Smooth muscle cell (in vitro differentiated cells): ENCODE measurements at regions not wholly inside any gene's neighbourhood (a gene's known extent, or its start where the extent isn't known, plus 50 kb on each side); places are given as distances from the start of the nearest gene placed in this dataset.

Experiments
- DNase-seq: peaks from one replicate; lab custom pipeline; 2025; ENCODE audit not compliant: unreplicated experiment; lab: John Stamatoyannopoulos, UW
- H2AFZ ChIP-seq: fragments of 200-600 bp; sonication (generic); 2 replicates; pipeline ENCODE4 v1.6.0; 2016; ENCODE audit warnings: antibody characterized with exemption, low read depth, mild to moderate bottlenecking
- H3F3A ChIP-seq: fragments of 200-600 bp; sonication (generic); 2 replicates; pipeline ENCODE4 v1.6.0; 2017; ENCODE audit warnings: antibody characterized with exemption, low read depth
- H3K27ac ChIP-seq: fragments of 200-600 bp; sonication (generic); 2 replicates; pipeline ENCODE4 v1.5.1; 2016; ENCODE audit warnings: low read depth, mild to moderate bottlenecking
- H3K27me3 ChIP-seq: fragments of 200-600 bp; sonication (generic); 2 replicates; pipeline ENCODE4 v1.6.1; 2016; ENCODE audit warnings: low read depth, mild to moderate bottlenecking
- H3K36me3 ChIP-seq: fragments of 200-600 bp; sonication (generic); 2 replicates; pipeline ENCODE4 v1.5.1; 2016; ENCODE audit warnings: low read depth
- H3K4me1 ChIP-seq: fragments of 200-600 bp; sonication (generic); 2 replicates; pipeline ENCODE4 v1.5.1; 2016; ENCODE audit warnings: low read depth
- H3K4me2 ChIP-seq: fragments of 200-600 bp; sonication (generic); 2 replicates; pipeline ENCODE4 v1.6.0; 2016; ENCODE audit warnings: mild to moderate bottlenecking
- H3K4me3 ChIP-seq: fragments of 200-600 bp; sonication (generic); 2 replicates; pipeline ENCODE4 v1.5.1; 2016; ENCODE audit warnings: mild to moderate bottlenecking
- H3K79me2 ChIP-seq: fragments of 200-600 bp; sonication (generic); 2 replicates; pipeline ENCODE4 v1.6.0; 2016; ENCODE audit warnings: low read depth, mild to moderate bottlenecking
- H3K9ac ChIP-seq: fragments of 200-600 bp; sonication (generic); 2 replicates; pipeline ENCODE4 v1.6.0; 2016; ENCODE audit warnings: low read depth
- H3K9me3 ChIP-seq: fragments of 200-600 bp; sonication (generic); replicated peaks from 2 replicates; pipeline ENCODE4 v1.5.1; 2016; ENCODE audit warnings: low read depth
- H4K20me1 ChIP-seq: fragments of 200-600 bp; sonication (generic); 2 replicates; pipeline ENCODE4 v1.6.0; 2016; ENCODE audit warnings: low read depth
- WGBS: methylation state at CpG from one replicate; pipeline ENCODE4 v1.1.7; 2016; ENCODE audit warnings: low lambda C conversion rate; 5-methylcytosine and 5-hydroxymethylcytosine counted together
- TF ChIP-seq, protein P1 (sequence below): fragments of 200-600 bp; sonication (generic); IDR thresholded peaks from 2 replicates; pipeline ENCODE4 v1.5.1; 2017; ENCODE audit warnings: borderline replicate concordance, mild to moderate bottlenecking, antibody characterized with exemption; ENCODE audit not compliant: insufficient read depth, poor library complexity, severe bottlenecking

DNA sequence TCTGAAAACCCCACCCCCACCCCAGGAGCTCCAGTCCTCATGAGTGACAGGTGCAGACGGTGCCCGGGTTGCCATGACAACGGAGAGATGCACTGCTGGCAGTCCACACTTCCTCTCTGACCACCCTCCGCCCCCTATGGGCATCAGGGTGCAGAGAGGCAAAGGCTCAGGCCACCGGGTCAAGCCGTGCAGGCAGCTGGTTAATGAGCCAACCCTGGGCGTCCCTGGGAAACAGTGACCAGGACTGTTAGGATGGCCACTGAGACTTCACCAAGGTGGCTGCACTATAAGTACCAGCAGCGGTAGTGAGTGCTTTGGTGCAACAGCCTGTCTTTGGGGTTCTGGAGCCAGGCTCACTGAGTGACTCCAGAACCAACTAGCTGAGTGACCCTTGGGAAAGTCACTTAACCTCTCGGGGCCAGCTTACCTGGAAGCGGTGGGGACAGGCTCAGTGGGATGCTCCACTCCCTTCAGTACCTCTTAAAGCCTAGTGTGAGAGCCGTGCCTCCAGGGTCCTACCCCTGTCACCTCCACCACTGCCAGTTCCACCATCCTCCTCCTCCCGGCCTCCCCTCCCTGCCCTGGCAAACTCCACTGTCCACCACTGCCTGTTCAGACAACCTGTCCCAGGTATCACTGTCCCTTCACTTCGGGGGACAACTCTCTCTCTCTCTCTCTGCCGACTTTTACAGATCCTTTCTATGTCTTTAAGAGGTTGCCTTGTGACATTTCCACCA, 121.0 kb upstream of the PRR20G start:
- H3K4me1 ChIP-seq, result peaks cover 13% of the 10 kb centered on the region
- no peak overlapping the region for H3K9ac ChIP-seq
- TF ChIP-seq, protein P1, sequence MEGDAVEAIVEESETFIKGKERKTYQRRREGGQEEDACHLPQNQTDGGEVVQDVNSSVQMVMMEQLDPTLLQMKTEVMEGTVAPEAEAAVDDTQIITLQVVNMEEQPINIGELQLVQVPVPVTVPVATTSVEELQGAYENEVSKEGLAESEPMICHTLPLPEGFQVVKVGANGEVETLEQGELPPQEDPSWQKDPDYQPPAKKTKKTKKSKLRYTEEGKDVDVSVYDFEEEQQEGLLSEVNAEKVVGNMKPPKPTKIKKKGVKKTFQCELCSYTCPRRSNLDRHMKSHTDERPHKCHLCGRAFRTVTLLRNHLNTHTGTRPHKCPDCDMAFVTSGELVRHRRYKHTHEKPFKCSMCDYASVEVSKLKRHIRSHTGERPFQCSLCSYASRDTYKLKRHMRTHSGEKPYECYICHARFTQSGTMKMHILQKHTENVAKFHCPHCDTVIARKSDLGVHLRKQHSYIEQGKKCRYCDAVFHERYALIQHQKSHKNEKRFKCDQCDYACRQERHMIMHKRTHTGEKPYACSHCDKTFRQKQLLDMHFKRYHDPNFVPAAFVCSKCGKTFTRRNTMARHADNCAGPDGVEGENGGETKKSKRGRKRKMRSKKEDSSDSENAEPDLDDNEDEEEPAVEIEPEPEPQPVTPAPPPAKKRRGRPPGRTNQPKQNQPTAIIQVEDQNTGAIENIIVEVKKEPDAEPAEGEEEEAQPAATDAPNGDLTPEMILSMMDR, result no peak
- H3K9me3 ChIP-seq, result no peaks in the 10 kb centered on the region
- H3K36me3 ChIP-seq, result no peaks in the 10 kb centered on the region
- DNase-seq, result no peak
- WGBS, result 86% methylated on average over 14 of the region's 14 CpGs
- H2AFZ ChIP-seq, result no peak overlapping the region
- no peaks in the 10 kb centered on the region for H4K20me1 ChIP-seq
- no peaks in the 10 kb centered on the region for H3K27me3 ChIP-seq
- H3K4me2 ChIP-seq, result no peak overlapping the region
- H3K27ac ChIP-seq, result no peak overlapping the region
- no peak overlapping the region for H3K4me3 ChIP-seq
- no peaks in the 10 kb centered on the region for H3K79me2 ChIP-seq
- H3F3A ChIP-seq, result no peaks in the 10 kb centered on the region

- H3K27ac ChIP-seq, result no peak overlapping the region
- WGBS, result 94% methylated on average over 15 of the region's 15 CpGs
- H3K36me3 ChIP-seq, result no peaks in the 10 kb centered on the region
- no peak overlapping the region for H3K4me2 ChIP-seq
- no peaks in the 10 kb centered on the region for H3K79me2 ChIP-seq
- no peak for DNase-seq
- H3K4me3 ChIP-seq, result no peak overlapping the region
- no peak overlapping the region for H3K9ac ChIP-seq
- no peaks in the 10 kb centered on the region for H4K20me1 ChIP-seq
- no peaks in the 10 kb centered on the region for H3K9me3 ChIP-seq
- TF ChIP-seq, protein P1, result no peak
- H3F3A ChIP-seq, result no peaks in the 10 kb centered on the region
- H2AFZ ChIP-seq, result no peak overlapping the region
- no peaks in the 10 kb centered on the region for H3K27me3 ChIP-seq
- peaks cover 13% of the 10 kb centered on the region for H3K4me1 ChIP-seq
Measured at GRCh38 chr3:127408022-127408683, 120.3 kb upstream of the PRR20G start.

- Histone ChIP-seq H3K27ac (no peak overlapping the region), H3K9me3 (no peaks in the 10 kb centered on the region), H3K4me1 (peaks cover 13% of the 10 kb centered on the region), H3K27me3 (no peaks in the 10 kb centered on the region), H3K4me3 (no peak overlapping the region), H3K9ac (no peak overlapping the region), H3K79me2 (no peaks in the 10 kb centered on the region), H3K4me2 (no peak overlapping the region), H3K36me3 (no peaks in the 10 kb centered on the region), H3F3A (no peaks in the 10 kb centered on the region), H2AFZ (no peak overlapping the region), H4K20me1 (no peaks in the 10 kb centered on the region)
- no peak for DNase-seq
- TF ChIP-seq, protein P1, result no peak
- 91% methylated on average over 13 of the region's 13 CpGs for WGBS
Measured at GRCh38 chr3:127407026-127407939, 119.4 kb upstream of the PRR20G start.
